A549 (cell line): ENCODE measurements at regions not wholly inside any gene's neighbourhood (a gene's known extent, or its start where the extent isn't known, plus 50 kb on each side); places are given as distances from the start of the nearest gene placed in this dataset.

Source experiments
- CBX2 ChIP-seq: fragments of 200-600 bp; sonication (generic); IDR thresholded peaks from 2 replicates; pipeline ENCODE4 v1.6.1; 2016; ENCODE audit warnings: low read depth, mild to moderate bottlenecking, borderline replicate concordance
- CBX8 ChIP-seq: fragments of 200-600 bp; sonication (generic); IDR thresholded peaks from 2 replicates; pipeline ENCODE4 v1.6.1; 2016
- CEBPB ChIP-seq, 2 experiments: fragments of >200 bp in 1 of 2; sonication (Bioruptor Twin) in 1 of 2; formaldehyde crosslinking in 1 of 2; IDR thresholded peaks; 2 replicates each; pipeline ENCODE4 v1.6.1; 2012 to 2016
- CTCF ChIP-seq: fragments of >200 bp; sonication (Bioruptor Twin); formaldehyde crosslinking; IDR thresholded peaks from 3 replicates; pipeline ENCODE4 v1.5.1; 2016
- JUN ChIP-seq, 2 experiments: fragments of >200 bp; sonication (Bioruptor Twin); formaldehyde crosslinking; IDR thresholded peaks; 2 replicates in 1 of 2; 3 replicates in 1 of 2; pipeline ENCODE4 v1.6.1; 2016 to 2017
- NR3C1 ChIP-seq: fragments of >200 bp; sonication (Bioruptor Twin); formaldehyde crosslinking; IDR thresholded peaks from 3 replicates; pipeline ENCODE4 v1.6.1; 2017
- REST ChIP-seq: fragments of 200-600 bp; sonication (generic); IDR thresholded peaks from 2 replicates; pipeline ENCODE4 v1.6.1; 2016; ENCODE audit warnings: antibody characterized with exemption, mild to moderate bottlenecking, moderate library complexity

GRCh38 chr1:47514229-47514628 lies 76.4 kb downstream of the FOXD2 start:
- no peak for TF ChIP-seq CTCF
- TF ChIP-seq CBX2: no peak
- TF ChIP-seq REST: no peak
- TF ChIP-seq NR3C1: no peak
- no peak for TF ChIP-seq JUN (IDR thresholded peaks at IDR 0.05)
- no peak for TF ChIP-seq CEBPB (IDR thresholded peaks at IDR 0.05)
- no peak for TF ChIP-seq CBX8
